K562 (cell line): ENCODE measurements at regions not wholly inside any gene's neighbourhood (a gene's known extent, or its start where the extent isn't known, plus 50 kb on each side); places are given as distances from the start of the nearest gene placed in this dataset.

Experiments
- ATAC-seq: fragments of 200-7000 bp; cut with Tn5 transposase; 3 replicates; pipeline ENCODE4 v1.9.1; 2020; ENCODE audit warnings: moderate library complexity
- BruUV-seq: library from RNA; stranded (reverse); fragments of 400-500 nt; replicated peaks from 2 replicates; lab custom pipeline; 2021; lab: Mats Ljungman, UMichigan
- CTCF ChIA-PET: fragments of 300-600 bp; formaldehyde crosslinking; extraction: SDS; loops from one replicate; lab custom pipeline; 2021; ENCODE audit warnings: low intra/inter-chr PET ratio; lab: Yijun Ruan, JAX
- POLR2A ChIA-PET: fragments of 300-600, 350-650 bp; sonication (Branson Sonifier 250); formaldehyde crosslinking; extraction: SDS; loops from one replicate; lab custom pipeline; 2021; ENCODE audit warnings: antibody characterized with exemption, inconsistent platforms; lab: Yijun Ruan, JAX
- DNase-seq, 4 experiments: peaks; one replicate each; pipeline versions ENCODE4 v3.0.0 to v3.0.0-alpha.2; 2011 to 2018; ENCODE audit warnings: low spot score in 3 of 4, mixed read lengths in 3 of 4; ENCODE audit errors: extremely low read depth in 1 of 4
- FAIRE-seq: peaks from 2 replicates; lab custom pipeline; 2011; peaks lifted over from hg19 to GRCh38; lab: Jason Lieb, UNC
- H2AFZ ChIP-seq: 2 replicates; pipeline ENCODE4 v1.6.0; 2011; ENCODE audit warnings: low read depth, low read length, control low read depth, inconsistent platforms
- H3K27ac ChIP-seq: fragments of 200-600 bp; 3 replicates; pipeline ENCODE4 v1.8.0; 2011; ENCODE audit warnings: low read depth, mild to moderate bottlenecking, control low read depth, inconsistent platforms, low read length, moderate library complexity, mixed read lengths; ENCODE audit errors: extremely low read depth
- H3K27me3 ChIP-seq, 2 experiments: fragments of 300-600 bp in 1 of 2; 2 replicates in 1 of 2; 3 replicates in 1 of 2; pipeline versions ENCODE4 v1.6.0 to v1.8.0; 2011; ENCODE audit warnings: inconsistent platforms in 2 of 2, low read length in 2 of 2, mild to moderate bottlenecking in 1 of 2, mixed read lengths in 1 of 2, moderate library complexity in 1 of 2; ENCODE audit not compliant: control insufficient read depth in 2 of 2, insufficient read depth in 2 of 2
- H3K36me3 ChIP-seq: fragments of 300-600 bp; 3 replicates; pipeline ENCODE4 v1.8.0; 2011; ENCODE audit warnings: mild to moderate bottlenecking, low read length, inconsistent platforms; ENCODE audit not compliant: control insufficient read depth, insufficient read depth
- H3K4me1 ChIP-seq, 2 experiments: fragments of 200-600 bp in 1 of 2; replicated peaks in 1 of 2; 2 replicates in 1 of 2; 3 replicates in 1 of 2; pipeline versions ENCODE4 v1.5.1 to v1.8.0; 2011; ENCODE audit warnings: inconsistent platforms in 2 of 2, low read length in 2 of 2, mild to moderate bottlenecking in 1 of 2, mixed read lengths in 1 of 2, moderate library complexity in 1 of 2; ENCODE audit not compliant: control insufficient read depth in 2 of 2, insufficient read depth in 2 of 2
- H3K4me2 ChIP-seq: 2 replicates; pipeline ENCODE4 v1.6.1; 2011; ENCODE audit warnings: low read length, control low read depth, inconsistent platforms, mixed read lengths; ENCODE audit not compliant: insufficient read depth
- H3K4me3 ChIP-seq: fragments of 200-600 bp; sonication (generic), shearing (Covaris generic); 2 replicates; pipeline ENCODE4 v1.5.1; 2016; ENCODE audit warnings: control low read depth, inconsistent platforms
- H3K79me2 ChIP-seq: fragments of 200-600 bp; 3 replicates; pipeline ENCODE4 v1.8.0; 2011; ENCODE audit warnings: low read length, inconsistent platforms; ENCODE audit not compliant: control insufficient read depth, insufficient read depth
- H3K9ac ChIP-seq, 2 experiments: 2 replicates each; pipeline versions ENCODE4 v1.6.0 to v1.6.1; 2011; ENCODE audit warnings: low read depth in 2 of 2, low read length in 2 of 2, control low read depth in 1 of 2, inconsistent platforms in 1 of 2, mild to moderate bottlenecking in 1 of 2, mixed read lengths in 1 of 2; ENCODE audit not compliant: insufficient read depth in 1 of 2
- H3K9me1 ChIP-seq: one replicate; pipeline ENCODE4 v1.6.0; 2011; ENCODE audit warnings: inconsistent platforms, mild to moderate bottlenecking, low read length, moderate library complexity; ENCODE audit not compliant: control insufficient read depth, insufficient read depth
- H3K9me3 ChIP-seq: replicated peaks from 2 replicates; pipeline ENCODE4 v1.5.1; 2011; ENCODE audit warnings: low read depth, low read length, inconsistent platforms; ENCODE audit not compliant: control insufficient read depth, insufficient read depth
- H4K20me1 ChIP-seq: replicated peaks from 2 replicates; pipeline ENCODE4 v1.6.1; 2011; ENCODE audit warnings: low read length, inconsistent platforms, mixed read lengths; ENCODE audit not compliant: control insufficient read depth, insufficient read depth
- CLOCK ChIP-seq: fragments of 250-450 bp; sonication (Bioruptor Pico); IDR thresholded peaks from 2 replicates; pipeline ENCODE4 v1.4.0; 2020; ENCODE audit warnings: mild to moderate bottlenecking, moderate library complexity, borderline replicate concordance
- CREBBP ChIP-seq: IDR thresholded peaks from one replicate; pipeline ENCODE4 v1.6.1; 2012; ENCODE audit warnings: low read depth, mild to moderate bottlenecking, control low read depth, inconsistent platforms, low read length
- DACH1 ChIP-seq: fragments of 450-650 bp; IDR thresholded peaks from 2 replicates; pipeline ENCODE4 v1.6.1; 2018; ENCODE audit not compliant: partially characterized antibody
- MEF2D ChIP-seq: conservative IDR thresholded peaks from 2 replicates; pipeline ENCODE4 v1.6.1; 2016; ENCODE audit warnings: low read depth, missing genetic modification characterization, missing compliant biosample characterization
- MYNN ChIP-seq, 2 experiments: sonication (generic); formaldehyde crosslinking in 1 of 2; IDR thresholded peaks; 2 replicates each; pipeline versions ENCODE4 v1.5.0 to v1.6.1; 2016 to 2020; ENCODE audit warnings: antibody characterized with exemption in 1 of 2, missing genetic modification reagents in 1 of 2
- POLR3A ChIP-seq: IDR thresholded peaks from 2 replicates; pipeline ENCODE4 v1.6.1; 2011; ENCODE audit warnings: borderline replicate concordance, mild to moderate bottlenecking, moderate library complexity; ENCODE audit not compliant: insufficient read length, insufficient read depth; ENCODE audit errors: extremely low read depth
- TCF15 ChIP-seq: fragments of 250-450 bp; sonication (Bioruptor Pico); IDR thresholded peaks from 2 replicates; pipeline ENCODE4 v1.8.0; 2022; ENCODE audit warnings: moderate library complexity, mild to moderate bottlenecking, inconsistent platforms
- ZNF431 ChIP-seq: sonication (generic); formaldehyde crosslinking; IDR thresholded peaks from 2 replicates; pipeline ENCODE4 v1.8.0; 2022; ENCODE audit warnings: mild to moderate bottlenecking, missing genetic modification reagents
- ZNF57 ChIP-seq: fragments of 450-650 bp; formaldehyde crosslinking; IDR thresholded peaks from 2 replicates; pipeline ENCODE4 v1.4.0; 2020; ENCODE audit warnings: mild to moderate bottlenecking, moderate library complexity
- ZNF589 ChIP-seq: fragments of 200-800 bp; sonication (Bioruptor generic); IDR thresholded peaks from 2 replicates; pipeline ENCODE4 v1.6.1; 2016; ENCODE audit warnings: low read depth, missing genetic modification characterization, missing compliant biosample characterization
- WGBS: fragments of 100-300 bp; shearing (Covaris generic); methylation state at CpG from one replicate; pipeline ENCODE4 v1.1.6; 2016; ENCODE audit warnings: low coverage, mixed read lengths; ENCODE audit not compliant: insufficient coverage; ENCODE audit errors: missing lambda C conversion rate; 5-methylcytosine and 5-hydroxymethylcytosine counted together
- in situ Hi-C: fragments of 300-500 bp; cut with MboI; formaldehyde crosslinking; loops from 4 replicates; pipeline ENCODE4 v1.15.0; 2018; ENCODE audit warnings: inconsistent platforms, mixed read lengths
- intact Hi-C: fragments of 100-400 bp; cut with micrococcal nuclease; formaldehyde crosslinking; loops from 2 replicates; pipeline ENCODE4 v1.14.2; 2022
- TF ChIP-seq, protein P1 (sequence below): sonication (generic); formaldehyde crosslinking; IDR thresholded peaks from 2 replicates; pipeline ENCODE4 v1.8.0; 2022; ENCODE audit warnings: mild to moderate bottlenecking, missing genetic modification reagents
- TF ChIP-seq, protein P2 (sequence below): sonication (generic); formaldehyde crosslinking; IDR thresholded peaks from 2 replicates; pipeline ENCODE4 v1.8.0; 2023; ENCODE audit warnings: mild to moderate bottlenecking, missing genetic modification reagents
- TF ChIP-seq, protein P3 (sequence below): fragments of 450-650 bp; IDR thresholded peaks from 2 replicates; pipeline ENCODE4 v1.6.1; 2017; ENCODE audit warnings: antibody characterized with exemption, mild to moderate bottlenecking

DNA sequence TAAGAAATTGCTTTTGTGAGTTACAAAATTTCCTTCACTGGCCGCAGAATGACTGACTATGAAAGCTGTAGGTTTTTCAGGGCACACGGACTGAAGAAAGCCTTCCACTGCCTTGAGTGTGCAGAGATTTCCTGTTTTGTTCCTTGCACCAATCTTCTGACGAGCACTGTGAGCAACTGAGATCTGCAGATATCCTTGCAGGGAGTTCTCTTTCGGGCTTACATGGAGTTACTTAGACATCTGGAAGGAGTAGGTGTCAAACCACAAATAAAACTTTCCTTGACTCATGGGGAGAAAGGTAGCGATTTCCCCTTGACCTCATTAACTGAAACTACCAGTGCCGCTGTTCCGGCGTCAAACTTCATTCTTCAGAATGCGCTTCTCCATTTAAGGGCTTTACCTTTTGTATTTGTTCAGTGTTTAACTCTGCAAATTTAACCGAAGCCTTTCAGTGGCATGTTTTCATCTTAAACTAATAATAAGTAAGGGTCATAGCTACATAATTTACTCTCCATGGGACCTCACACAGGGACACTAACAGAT lies 1175.3 kb downstream of the GATA3 start:
- in situ Hi-C loops = no loop called here
- intact Hi-C loops = no loop called here
- Histone ChIP-seq H3K79me2 (no peaks in the 10 kb centered on the region), H2AFZ (no peak overlapping the region), H3K4me3 (no peak overlapping the region), H3K36me3 (no peaks in the 10 kb centered on the region), H3K27me3 (no peaks in the 10 kb centered on the region), H3K9me3 (no peaks in the 10 kb centered on the region), H3K4me2 (no peak overlapping the region), H3K9me1 (no peaks in the 10 kb centered on the region), H3K27ac (no peak overlapping the region), H4K20me1 (no peaks in the 10 kb centered on the region), H3K4me1 (no peaks in the 10 kb centered on the region), H3K9ac (no peak overlapping the region)
- POLR2A ChIA-PET = no interaction called here
- BruUV-seq = no TSS peak
- DNase-seq (no peak), ATAC-seq (no peak), FAIRE-seq (no peak)
- WGBS = 0% methylated on average over 10 of the region's 10 CpGs
- CTCF ChIA-PET = no interaction called here
- TF ChIP-seq POLR3A (no peak), ZNF57 (CRISPR knock-in tag) (no peak), MEF2D (tag) (no peak), DACH1 (no peak), ZNF431 (CRISPR knock-in tag) (no peak), ZNF589 (CRISPR knock-in tag) (no peak), CREBBP (no peak), MYNN (IDR thresholded peaks at IDR 0.05) (no peak), MYNN (CRISPR knock-in tag; IDR thresholded peaks at IDR 0.05) (no peak), CLOCK (no peak), TCF15 (CRISPR knock-in tag) (no peak)
- TF ChIP-seq, protein P1, sequence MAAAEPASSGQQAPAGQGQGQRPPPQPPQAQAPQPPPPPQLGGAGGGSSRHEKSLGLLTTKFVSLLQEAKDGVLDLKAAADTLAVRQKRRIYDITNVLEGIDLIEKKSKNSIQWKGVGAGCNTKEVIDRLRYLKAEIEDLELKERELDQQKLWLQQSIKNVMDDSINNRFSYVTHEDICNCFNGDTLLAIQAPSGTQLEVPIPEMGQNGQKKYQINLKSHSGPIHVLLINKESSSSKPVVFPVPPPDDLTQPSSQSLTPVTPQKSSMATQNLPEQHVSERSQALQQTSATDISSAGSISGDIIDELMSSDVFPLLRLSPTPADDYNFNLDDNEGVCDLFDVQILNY = no peak
- TF ChIP-seq, protein P2, sequence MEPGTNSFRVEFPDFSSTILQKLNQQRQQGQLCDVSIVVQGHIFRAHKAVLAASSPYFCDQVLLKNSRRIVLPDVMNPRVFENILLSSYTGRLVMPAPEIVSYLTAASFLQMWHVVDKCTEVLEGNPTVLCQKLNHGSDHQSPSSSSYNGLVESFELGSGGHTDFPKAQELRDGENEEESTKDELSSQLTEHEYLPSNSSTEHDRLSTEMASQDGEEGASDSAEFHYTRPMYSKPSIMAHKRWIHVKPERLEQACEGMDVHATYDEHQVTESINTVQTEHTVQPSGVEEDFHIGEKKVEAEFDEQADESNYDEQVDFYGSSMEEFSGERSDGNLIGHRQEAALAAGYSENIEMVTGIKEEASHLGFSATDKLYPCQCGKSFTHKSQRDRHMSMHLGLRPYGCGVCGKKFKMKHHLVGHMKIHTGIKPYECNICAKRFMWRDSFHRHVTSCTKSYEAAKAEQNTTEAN (CRISPR knock-in tag) = no peak
- TF ChIP-seq, protein P3, sequence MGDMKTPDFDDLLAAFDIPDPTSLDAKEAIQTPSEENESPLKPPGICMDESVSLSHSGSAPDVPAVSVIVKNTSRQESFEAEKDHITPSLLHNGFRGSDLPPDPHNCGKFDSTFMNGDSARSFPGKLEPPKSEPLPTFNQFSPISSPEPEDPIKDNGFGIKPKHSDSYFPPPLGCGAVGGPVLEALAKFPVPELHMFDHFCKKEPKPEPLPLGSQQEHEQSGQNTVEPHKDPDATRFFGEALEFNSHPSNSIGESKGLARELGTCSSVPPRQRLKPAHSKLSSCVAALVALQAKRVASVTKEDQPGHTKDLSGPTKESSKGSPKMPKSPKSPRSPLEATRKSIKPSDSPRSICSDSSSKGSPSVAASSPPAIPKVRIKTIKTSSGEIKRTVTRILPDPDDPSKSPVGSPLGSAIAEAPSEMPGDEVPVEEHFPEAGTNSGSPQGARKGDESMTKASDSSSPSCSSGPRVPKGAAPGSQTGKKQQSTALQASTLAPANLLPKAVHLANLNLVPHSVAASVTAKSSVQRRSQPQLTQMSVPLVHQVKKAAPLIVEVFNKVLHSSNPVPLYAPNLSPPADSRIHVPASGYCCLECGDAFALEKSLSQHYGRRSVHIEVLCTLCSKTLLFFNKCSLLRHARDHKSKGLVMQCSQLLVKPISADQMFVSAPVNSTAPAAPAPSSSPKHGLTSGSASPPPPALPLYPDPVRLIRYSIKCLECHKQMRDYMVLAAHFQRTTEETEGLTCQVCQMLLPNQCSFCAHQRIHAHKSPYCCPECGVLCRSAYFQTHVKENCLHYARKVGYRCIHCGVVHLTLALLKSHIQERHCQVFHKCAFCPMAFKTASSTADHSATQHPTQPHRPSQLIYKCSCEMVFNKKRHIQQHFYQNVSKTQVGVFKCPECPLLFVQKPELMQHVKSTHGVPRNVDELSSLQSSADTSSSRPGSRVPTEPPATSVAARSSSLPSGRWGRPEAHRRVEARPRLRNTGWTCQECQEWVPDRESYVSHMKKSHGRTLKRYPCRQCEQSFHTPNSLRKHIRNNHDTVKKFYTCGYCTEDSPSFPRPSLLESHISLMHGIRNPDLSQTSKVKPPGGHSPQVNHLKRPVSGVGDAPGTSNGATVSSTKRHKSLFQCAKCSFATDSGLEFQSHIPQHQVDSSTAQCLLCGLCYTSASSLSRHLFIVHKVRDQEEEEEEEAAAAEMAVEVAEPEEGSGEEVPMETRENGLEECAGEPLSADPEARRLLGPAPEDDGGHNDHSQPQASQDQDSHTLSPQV = no peak
